HEK293 (cell line): ENCODE measurements at regions not wholly inside any gene's neighbourhood (a gene's known extent, or its start where the extent isn't known, plus 50 kb on each side); places are given as distances from the start of the nearest gene placed in this dataset.
A peak's percentile ranks its signal among the peaks of the same experiment; 100 is the strongest.

Experiments used
- CTCF ChIA-PET: fragments of 350-600 bp; formaldehyde crosslinking; extraction: SDS; loops from one replicate; lab custom pipeline; 2021; ENCODE audit warnings: antibody characterized with exemption; lab: Yijun Ruan, JAX
- POLR2A ChIA-PET: fragments of 300-600 bp; formaldehyde crosslinking; extraction: SDS; loops from one replicate; lab custom pipeline; 2020; ENCODE audit warnings: antibody characterized with exemption, inconsistent platforms; lab: Yijun Ruan, JAX
- H3K27ac ChIP-seq: fragments of 200-500 bp; sonication (Bioruptor generic); 2 replicates; pipeline ENCODE4 v1.5.1; 2014; ENCODE audit warnings: low read depth, low read length, control low read depth, inconsistent platforms; ENCODE audit errors: extremely low read depth
- H3K36me3 ChIP-seq, 2 experiments: fragments of 200-500 bp in 1 of 2; sonication (Bioruptor generic) in 1 of 2; 1 replicate in 1 of 2; 2 replicates in 1 of 2; pipeline ENCODE4 v1.5.1; 2014 to 2017; ENCODE audit warnings: inconsistent platforms in 2 of 2, low read length in 2 of 2; ENCODE audit not compliant: control insufficient read depth in 2 of 2, insufficient read depth in 1 of 2
- H3K4me1 ChIP-seq: fragments of 200-500 bp; sonication (Bioruptor generic); 2 replicates; pipeline ENCODE4 v1.5.1; 2014; ENCODE audit warnings: mild to moderate bottlenecking, low read length, inconsistent platforms; ENCODE audit not compliant: control insufficient read depth, insufficient read depth
- H3K4me3 ChIP-seq: 2 replicates; pipeline ENCODE4 v1.5.1; 2011; ENCODE audit warnings: low read depth, mild to moderate bottlenecking, control low read depth, low read length, moderate library complexity
- H3K9me3 ChIP-seq: fragments of 200-500 bp; sonication (Bioruptor generic); 2 replicates; pipeline ENCODE4 v1.5.1; 2014; ENCODE audit warnings: low read depth, low read length, inconsistent platforms; ENCODE audit not compliant: control insufficient read depth, insufficient read depth
- CTCF ChIP-seq: fragments of 450-650 bp; formaldehyde crosslinking; IDR thresholded peaks from 2 replicates; pipeline ENCODE4 v1.5.1; 2016; ENCODE audit warnings: missing biosample characterization, missing genetic modification characterization
- EGR2 ChIP-seq: fragments of 450-650 bp; formaldehyde crosslinking; IDR thresholded peaks from 2 replicates; pipeline ENCODE4 v1.5.1; 2016; ENCODE audit warnings: low read depth, missing biosample characterization, missing genetic modification characterization
- GLI2 ChIP-seq: fragments of 450-650 bp; formaldehyde crosslinking; IDR thresholded peaks from 2 replicates; pipeline ENCODE4; 2017; ENCODE audit warnings: missing biosample characterization, missing genetic modification characterization, low read depth, borderline replicate concordance
- KLF7 ChIP-seq: fragments of 450-650 bp; formaldehyde crosslinking; IDR thresholded peaks from 2 replicates; pipeline ENCODE4 v1.5.1; 2016; ENCODE audit warnings: missing biosample characterization, missing genetic modification characterization, borderline replicate concordance
- KLF9 ChIP-seq: fragments of 450-650 bp; formaldehyde crosslinking; IDR thresholded peaks from 2 replicates; pipeline ENCODE4 v1.5.1; 2016; ENCODE audit warnings: missing biosample characterization, missing genetic modification characterization, low read depth
- MEIS1 ChIP-seq: sonication (generic); formaldehyde crosslinking; IDR thresholded peaks from 2 replicates; pipeline ENCODE4 v1.8.1; 2022; ENCODE audit warnings: missing genetic modification reagents, mild to moderate bottlenecking, borderline replicate concordance
- SP2 ChIP-seq: fragments of 450-650 bp; formaldehyde crosslinking; IDR thresholded peaks from 2 replicates; pipeline ENCODE4 v1.5.1; 2016; ENCODE audit warnings: missing biosample characterization, missing genetic modification characterization
- SP7 ChIP-seq: fragments of 450-650 bp; formaldehyde crosslinking; IDR thresholded peaks from 2 replicates; pipeline ENCODE4 v1.5.1; 2016; ENCODE audit warnings: missing biosample characterization, missing genetic modification characterization
- TRIM28 ChIP-seq: IDR thresholded peaks from 2 replicates; pipeline ENCODE4 v1.6.1; 2011; ENCODE audit warnings: low read length, control low read depth, borderline replicate concordance
- YY2 ChIP-seq: fragments of 450-650 bp; formaldehyde crosslinking; IDR thresholded peaks from 2 replicates; pipeline ENCODE4 v1.5.1; 2016; ENCODE audit warnings: missing biosample characterization, missing genetic modification characterization
- ZNF121 ChIP-seq: fragments of 450-650 bp; formaldehyde crosslinking; IDR thresholded peaks from 2 replicates; pipeline ENCODE4 v1.5.1; 2016; ENCODE audit warnings: missing biosample characterization, missing genetic modification characterization
- ZNF146 ChIP-seq: fragments of 450-650 bp; formaldehyde crosslinking; IDR thresholded peaks from 2 replicates; pipeline ENCODE4 v1.5.1; 2016; ENCODE audit warnings: missing biosample characterization, missing genetic modification characterization
- ZNF18 ChIP-seq: fragments of 450-650 bp; formaldehyde crosslinking; IDR thresholded peaks from 2 replicates; pipeline ENCODE4 v1.5.1; 2016; ENCODE audit warnings: missing biosample characterization, missing genetic modification characterization
- ZNF223 ChIP-seq: fragments of 450-650 bp; formaldehyde crosslinking; IDR thresholded peaks from 2 replicates; pipeline ENCODE4 v1.5.1; 2016; ENCODE audit warnings: missing biosample characterization, missing genetic modification characterization
- ZNF239 ChIP-seq: fragments of 450-650 bp; formaldehyde crosslinking; IDR thresholded peaks from 2 replicates; pipeline ENCODE4 v1.5.1; 2016; ENCODE audit warnings: missing biosample characterization, missing genetic modification characterization
- ZNF24 ChIP-seq: fragments of 450-650 bp; formaldehyde crosslinking; IDR thresholded peaks from 2 replicates; pipeline ENCODE4 v1.5.1; 2016; ENCODE audit warnings: missing biosample characterization, missing genetic modification characterization
- ZNF549 ChIP-seq: fragments of 450-650 bp; IDR thresholded peaks from 2 replicates; pipeline ENCODE4 v1.5.1; 2018; ENCODE audit warnings: missing biosample characterization, missing genetic modification characterization, mild to moderate bottlenecking, inconsistent platforms, moderate library complexity
- ZNF580 ChIP-seq: fragments of 450-650 bp; formaldehyde crosslinking; IDR thresholded peaks from 2 replicates; pipeline ENCODE4 v1.5.1; 2016; ENCODE audit warnings: missing biosample characterization, missing genetic modification characterization
- ZNF610 ChIP-seq: fragments of 450-650 bp; formaldehyde crosslinking; IDR thresholded peaks from 2 replicates; pipeline ENCODE4 v1.5.1; 2016; ENCODE audit warnings: missing biosample characterization, missing genetic modification characterization, borderline replicate concordance
- ZNF621 ChIP-seq: fragments of 450-650 bp; formaldehyde crosslinking; IDR thresholded peaks from 2 replicates; pipeline ENCODE4 v1.5.1; 2017; ENCODE audit warnings: missing biosample characterization, missing genetic modification characterization
- ZNF624 ChIP-seq: fragments of 450-650 bp; formaldehyde crosslinking; IDR thresholded peaks from 2 replicates; pipeline ENCODE4 v1.5.1; 2017; ENCODE audit warnings: missing biosample characterization, missing genetic modification characterization
- ZNF626 ChIP-seq: fragments of 450-650 bp; sonication (Bioruptor Pico); formaldehyde crosslinking; IDR thresholded peaks from 2 replicates; pipeline ENCODE4 v1.5.1; 2018; ENCODE audit warnings: missing biosample characterization, missing genetic modification characterization, inconsistent platforms
- ZNF629 ChIP-seq: fragments of 450-650 bp; formaldehyde crosslinking; IDR thresholded peaks from 2 replicates; pipeline ENCODE4 v1.5.1; 2017; ENCODE audit warnings: missing biosample characterization, missing genetic modification characterization
- ZNF701 ChIP-seq: fragments of 450-650 bp; formaldehyde crosslinking; IDR thresholded peaks from 2 replicates; pipeline ENCODE4 v1.5.1; 2016; ENCODE audit warnings: missing biosample characterization, missing genetic modification characterization
- ZNF792 ChIP-seq: fragments of 450-650 bp; formaldehyde crosslinking; IDR thresholded peaks from 2 replicates; pipeline ENCODE4 v1.5.1; 2016; ENCODE audit warnings: missing biosample characterization, missing genetic modification characterization
- ZSCAN30 ChIP-seq: fragments of 450-650 bp; IDR thresholded peaks from 2 replicates; pipeline ENCODE4 v1.5.1; 2018; ENCODE audit warnings: missing biosample characterization, mild to moderate bottlenecking, missing genetic modification characterization, moderate library complexity

- TF ChIP-seq ZNF18 (no peak), ZNF621 (tag by site-specific recombination) (no peak), ZNF580 (tag by site-specific recombination) (no peak), MEIS1 (CRISPR knock-in tag) (no peak), SP2 (no peak)
Measured at GRCh38 chr6:134532694-134533624, 215.0 kb upstream of the SGK1 start (continued).

GRCh38 chr6:134531611-134532010 is 213.7 kb upstream of the SGK1 start:
- ChIA-PET POLR2A (no interaction called here), CTCF (interaction anchor here (1.2 kb wide), 1 partner anchor 109 kb away, joined by 3 read pairs; no protein-coding TSS in a partner anchor)
- no peak overlapping the region for H3K27ac ChIP-seq
- no peaks in the 10 kb centered on the region for H3K4me1 ChIP-seq
- H3K9me3 ChIP-seq: no peaks in the 10 kb centered on the region
- TF ChIP-seq TRIM28: no peak
- no peak for TF ChIP-seq ZNF121 (tag by site-specific recombination)
- no peaks in the 10 kb centered on the region for H3K36me3 ChIP-seq
- H3K4me3 ChIP-seq: no peak overlapping the region

GRCh38 chr6:134531188-134531551 is 213.3 kb upstream of the SGK1 start:
- Histone ChIP-seq H3K4me1 (no peaks in the 10 kb centered on the region), H3K36me3 (no peaks in the 10 kb centered on the region), H3K27ac (no peak overlapping the region)
- ChIA-PET POLR2A (no interaction called here), CTCF (interaction anchor here (1.2 kb wide), 1 partner anchor 109 kb away, joined by 3 read pairs; no protein-coding TSS in a partner anchor)
- no peak for TF ChIP-seq ZSCAN30
- TF ChIP-seq, all 188 proteins: peak for 0
- Histone ChIP-seq H3K9me3 (no peaks in the 10 kb centered on the region), H3K4me3 (no peak overlapping the region)

- CTCF ChIA-PET: interaction anchor here (1.0 kb wide), 1 partner anchor 20 kb away, joined by 3 read pairs; no protein-coding TSS in a partner anchor
- no peak overlapping the region for H3K27ac ChIP-seq
- no peaks in the 10 kb centered on the region for H3K9me3 ChIP-seq
- no peaks in the 10 kb centered on the region for H3K4me1 ChIP-seq
- H3K4me3 ChIP-seq: no peak overlapping the region
- H3K36me3 ChIP-seq: no peaks in the 10 kb centered on the region
- POLR2A ChIA-PET: interaction anchor here (0.7 to 0.8 kb wide), 2 partner anchors 84 to 94 kb away, joined by 4 to 6 read pairs; no protein-coding TSS in a partner anchor
- TF ChIP-seq ZNF626 (tag by site-specific recombination) (no peak), KLF7 (no peak), ZNF621 (tag by site-specific recombination) (no peak), KLF9 (no peak), ZNF24 (peak; percentile 90), ZNF701 (tag by site-specific recombination) (no peak), YY2 (no peak), ZNF792 (tag by site-specific recombination) (no peak), CTCF (tag by site-specific recombination) (no peak), ZNF239 (tag by site-specific recombination) (no peak), ZNF549 (no peak), EGR2 (tag by site-specific recombination) (no peak), GLI2 (tag by site-specific recombination) (peak; percentile 61; the same call in 1 of the 2 replicates), ZNF610 (no peak), ZNF223 (tag by site-specific recombination) (no peak), ZNF629 (tag by site-specific recombination) (peak; percentile 79), SP7 (peak; percentile 92), ZNF624 (no peak), ZNF146 (tag by site-specific recombination) (no peak)
Measured at GRCh38 chr6:134529921-134530320, 212.0 kb upstream of the SGK1 start.
